NCI-H446 treated with DMSO at 0.1 percent for 48 hours (cell line): ENCODE measurements at regions not wholly inside any gene's neighbourhood (a gene's known extent, or its start where the extent isn't known, plus 50 kb on each side); places are given as distances from the start of the nearest gene placed in this dataset.

Experiments
- DNase-seq: peaks from one replicate; lab custom pipeline; 2025; lab: John Stamatoyannopoulos, UW

- no peak for DNase-seq
Measured at GRCh38 chr9:108496846-108497245, 358.9 kb downstream of the ACTL7B start.

GRCh38 chr9:108489567-108489966 lies 366.2 kb downstream of the ACTL7B start:
- no peak for DNase-seq

- DNase-seq, result no peak
Measured at GRCh38 chr9:108486831-108487230, 369.0 kb downstream of the ACTL7B start.

GRCh38 chr9:108484468-108484867 lies 371.3 kb downstream of the ACTL7B start:
- DNase-seq, result no peak

- no peak for DNase-seq
Measured at GRCh38 chr9:108483676-108484075, 372.1 kb downstream of the ACTL7B start.

- DNase-seq, result no peak
Measured at GRCh38 chr9:108479989-108480652, 375.7 kb downstream of the ACTL7B start.

- no peak for DNase-seq
Measured at GRCh38 chr9:108478431-108479332, 377.1 kb downstream of the ACTL7B start.

GRCh38 chr9:108477529-108478006 lies 378.2 kb downstream of the ACTL7B start:
- no peak for DNase-seq

- no peak for DNase-seq
Measured at GRCh38 chr9:108476574-108476973, 379.2 kb downstream of the ACTL7B start.

- DNase-seq, result no peak
Measured at GRCh38 chr9:108475813-108476212, 380.0 kb downstream of the ACTL7B start.

- no peak for DNase-seq
Measured at GRCh38 chr9:108474356-108474755, 381.4 kb downstream of the ACTL7B start.

- DNase-seq, result no peak
Measured at GRCh38 chr9:108473209-108474112, 382.3 kb downstream of the ACTL7B start.

- no peak for DNase-seq
Measured at GRCh38 chr9:108469654-108470053, 386.1 kb downstream of the ACTL7B start.

- no peak for DNase-seq
Measured at GRCh38 chr9:108468364-108468763, 387.4 kb downstream of the ACTL7B start.

GRCh38 chr9:108467653-108468324 lies 388.0 kb downstream of the ACTL7B start:
- no peak for DNase-seq

- DNase-seq, result no peak
Measured at GRCh38 chr9:108467161-108467560, 388.6 kb downstream of the ACTL7B start.

- no peak for DNase-seq
Measured at GRCh38 chr9:108466304-108466703, 389.5 kb downstream of the ACTL7B start.

- DNase-seq, result no peak
Measured at GRCh38 chr9:108463932-108464606, 391.7 kb downstream of the ACTL7B start.

- DNase-seq, result no peak
Measured at GRCh38 chr9:108456903-108457302, 398.9 kb downstream of the ACTL7B start.

GRCh38 chr9:108445431-108446071 lies 410.2 kb downstream of the ACTL7B start:
- no peak for DNase-seq
